WTC11 (cell line): ENCODE measurements at regions not wholly inside any gene's neighbourhood (a gene's known extent, or its start where the extent isn't known, plus 50 kb on each side); places are given as distances from the start of the nearest gene placed in this dataset.

Experiments used
- ATAC-seq: fragments of 200-7000 bp; cut with Tn5 transposase; 2 replicates; pipeline ENCODE4 v1.10.0; 2021; ENCODE audit warnings: mild to moderate bottlenecking, moderate library complexity
- CTCF ChIA-PET: fragments of 300-600 bp; sonication (Branson Sonifier 250); formaldehyde crosslinking; loops from one replicate; lab custom pipeline; 2021; ENCODE audit warnings: antibody characterized with exemption; lab: Charles Lee
- POLR2A ChIA-PET: fragments of 350-600 bp; sonication (Branson Sonifier 250); formaldehyde crosslinking; loops from one replicate; lab custom pipeline; 2021; ENCODE audit warnings: antibody characterized with exemption; lab: Charles Lee
- DNase-seq: peaks from one replicate; pipeline ENCODE4 v3.0.0; 2021; ENCODE audit warnings: low spot score
- H3K27ac Mint-ChIP-seq: 2 replicates; pipeline ENCODE4 v1.8.0; 2021; ENCODE audit warnings: mixed read lengths
- H3K27me3 Mint-ChIP-seq: 2 replicates; pipeline ENCODE4 v1.8.0; 2021; ENCODE audit warnings: low read depth, mild to moderate bottlenecking, moderate library complexity, mixed read lengths
- H3K36me3 Mint-ChIP-seq: 2 replicates; pipeline ENCODE4 v1.8.0; 2021; ENCODE audit warnings: mixed read lengths
- H3K4me1 Mint-ChIP-seq: 2 replicates; pipeline ENCODE4 v1.8.0; 2022; ENCODE audit warnings: mixed read lengths
- H3K4me3 Mint-ChIP-seq: 2 replicates; pipeline ENCODE4 v1.8.0; 2021; ENCODE audit warnings: mild to moderate bottlenecking, moderate library complexity, mixed read lengths
- H3K9me3 Mint-ChIP-seq: 2 replicates; pipeline ENCODE4 v1.8.0; 2021; ENCODE audit warnings: mixed read lengths
- ATF1 ChIP-seq: sonication (generic); formaldehyde crosslinking; IDR thresholded peaks from 2 replicates; pipeline ENCODE4 v1.8.1; 2023; ENCODE audit warnings: mild to moderate bottlenecking, moderate library complexity, missing genetic modification reagents
- FOXJ3 ChIP-seq: sonication (generic); formaldehyde crosslinking; IDR thresholded peaks from 2 replicates; pipeline ENCODE4 v1.9.0; 2021; ENCODE audit warnings: missing genetic modification reagents, mild to moderate bottlenecking, borderline replicate concordance
- GABPB1 ChIP-seq: sonication (generic); formaldehyde crosslinking; IDR thresholded peaks from 2 replicates; pipeline ENCODE4 v1.8.1; 2023; ENCODE audit warnings: mild to moderate bottlenecking, missing genetic modification reagents
- NFATC4 ChIP-seq: fragments of 250-450 bp; sonication (Bioruptor Pico); IDR thresholded peaks from 2 replicates; pipeline ENCODE4 v1.9.0; 2021; ENCODE audit warnings: mild to moderate bottlenecking
- NFE2L1 ChIP-seq: sonication (generic); formaldehyde crosslinking; IDR thresholded peaks from 2 replicates; pipeline ENCODE4 v1.8.1; 2023; ENCODE audit warnings: missing genetic modification reagents
- PRRX2 ChIP-seq: fragments of 250-450 bp; sonication (Bioruptor Pico); IDR thresholded peaks from 2 replicates; pipeline ENCODE4 v1.8.0; 2021; ENCODE audit warnings: mild to moderate bottlenecking
- RORB ChIP-seq: fragments of 250-450 bp; sonication (Bioruptor Pico); IDR thresholded peaks from 2 replicates; pipeline ENCODE4 v1.9.0; 2021; ENCODE audit warnings: mild to moderate bottlenecking
- SMAD4 ChIP-seq: sonication (generic); formaldehyde crosslinking; IDR thresholded peaks from 2 replicates; pipeline ENCODE4 v1.8.0; 2022; ENCODE audit warnings: mild to moderate bottlenecking, missing genetic modification reagents
- TEAD4 ChIP-seq: sonication (generic); formaldehyde crosslinking; IDR thresholded peaks from 2 replicates; pipeline ENCODE4 v1.8.0; 2022; ENCODE audit warnings: mild to moderate bottlenecking, missing genetic modification reagents
- ZNF671 ChIP-seq: fragments of 250-450 bp; sonication (Bioruptor Pico); IDR thresholded peaks from 2 replicates; pipeline ENCODE4 v1.8.0; 2021; ENCODE audit warnings: mild to moderate bottlenecking
- TF ChIP-seq, protein P1 (sequence below): fragments of 250-450 bp; sonication (Bioruptor Pico); IDR thresholded peaks from 2 replicates; pipeline ENCODE4 v1.9.0; 2021; ENCODE audit warnings: moderate library complexity, mild to moderate bottlenecking, inconsistent platforms, borderline replicate concordance
- TF ChIP-seq, protein P2 (sequence below): fragments of 250-450 bp; sonication (Bioruptor Pico); IDR thresholded peaks from 2 replicates; pipeline ENCODE4 v1.9.0; 2021; ENCODE audit warnings: mild to moderate bottlenecking
- TF ChIP-seq, protein P3 (sequence below): sonication (generic); formaldehyde crosslinking; IDR thresholded peaks from 2 replicates; pipeline ENCODE4 v1.8.0; 2023; ENCODE audit warnings: mild to moderate bottlenecking, missing genetic modification reagents
- TF ChIP-seq, protein P4 (sequence below): sonication (generic); formaldehyde crosslinking; IDR thresholded peaks from 2 replicates; pipeline ENCODE4 v1.8.0; 2023; ENCODE audit warnings: missing genetic modification reagents, mild to moderate bottlenecking, borderline replicate concordance
- TF ChIP-seq, protein P5 (sequence below): fragments of 250-450 bp; sonication (Bioruptor Pico); IDR thresholded peaks from 2 replicates; pipeline ENCODE4 v1.9.0; 2021; ENCODE audit warnings: mild to moderate bottlenecking, borderline replicate concordance
- TF ChIP-seq, protein P6 (sequence below): fragments of 200-600 bp; IDR thresholded peaks from 2 replicates; pipeline ENCODE4 v1.8.0; 2022; ENCODE audit warnings: antibody characterized with exemption
- TF ChIP-seq, protein P7 (sequence below): fragments of 250-450 bp; sonication (Bioruptor Pico); IDR thresholded peaks from 2 replicates; pipeline ENCODE4 v1.9.0; 2021; ENCODE audit warnings: mild to moderate bottlenecking

DNA sequence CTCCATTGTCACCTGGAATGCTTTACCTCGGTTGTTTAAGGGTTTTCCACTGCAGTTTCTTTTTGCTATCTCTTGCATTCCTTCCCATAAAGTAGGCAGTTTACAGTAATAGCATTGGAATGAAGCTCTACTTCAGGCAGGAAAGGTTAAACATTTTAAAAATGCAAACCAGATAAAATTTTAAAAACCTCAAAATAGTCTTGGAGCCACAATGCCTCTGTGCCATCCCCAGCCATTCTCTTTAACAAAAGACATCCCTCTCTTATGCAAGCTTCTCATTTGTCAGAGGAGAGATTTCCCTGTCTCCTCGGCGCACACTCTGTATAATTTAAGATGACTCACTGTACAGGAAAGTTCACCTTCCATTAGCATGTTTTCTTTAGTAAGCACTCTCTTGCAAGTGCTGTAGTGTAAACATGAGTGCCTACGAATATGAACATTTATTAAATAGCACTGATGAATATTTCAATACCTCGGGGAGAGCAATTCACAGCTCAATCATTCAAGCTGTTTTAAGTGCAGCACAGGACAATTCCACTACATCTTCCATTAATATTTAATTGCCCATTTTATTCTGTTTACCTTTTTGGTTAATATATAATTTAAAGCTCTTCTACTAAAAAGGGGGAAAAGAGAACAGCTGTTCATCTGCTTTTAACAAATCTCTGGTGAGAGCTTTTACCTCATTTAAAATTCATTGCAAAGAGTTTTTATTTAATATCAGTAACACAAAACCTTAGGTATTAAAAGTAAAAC is 343.6 kb downstream of the SPATA31D1 start:
- H3K27ac Mint-ChIP-seq: no peak overlapping the region
- H3K9me3 Mint-ChIP-seq: peaks cover 5% of the 10 kb centered on the region
- CTCF ChIA-PET: no interaction called here
- no peak for DNase-seq
- H3K27me3 Mint-ChIP-seq: no peaks in the 10 kb centered on the region
- no peak for TF ChIP-seq NFE2L1 (CRISPR knock-in tag)
- TF ChIP-seq, protein P1, sequence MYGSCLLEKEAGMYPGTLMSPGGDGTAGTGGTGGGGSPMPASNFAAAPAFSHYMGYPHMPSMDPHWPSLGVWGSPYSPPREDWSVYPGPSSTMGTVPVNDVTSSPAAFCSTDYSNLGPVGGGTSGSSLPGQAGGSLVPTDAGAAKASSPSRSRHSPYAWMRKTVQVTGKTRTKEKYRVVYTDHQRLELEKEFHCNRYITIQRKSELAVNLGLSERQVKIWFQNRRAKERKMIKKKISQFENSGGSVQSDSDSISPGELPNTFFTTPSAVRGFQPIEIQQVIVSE: no peak
- TF ChIP-seq, all 79 proteins: peak for 0
- no peak overlapping the region for H3K4me3 Mint-ChIP-seq
- ATAC-seq: no peak
- H3K36me3 Mint-ChIP-seq: no peaks in the 10 kb centered on the region
- 0 out of 2 replicates have a peak, but pooled peaks cover 6% of the 10 kb centered on the region for H3K4me1 Mint-ChIP-seq
- POLR2A ChIA-PET: no interaction called here

DNA sequence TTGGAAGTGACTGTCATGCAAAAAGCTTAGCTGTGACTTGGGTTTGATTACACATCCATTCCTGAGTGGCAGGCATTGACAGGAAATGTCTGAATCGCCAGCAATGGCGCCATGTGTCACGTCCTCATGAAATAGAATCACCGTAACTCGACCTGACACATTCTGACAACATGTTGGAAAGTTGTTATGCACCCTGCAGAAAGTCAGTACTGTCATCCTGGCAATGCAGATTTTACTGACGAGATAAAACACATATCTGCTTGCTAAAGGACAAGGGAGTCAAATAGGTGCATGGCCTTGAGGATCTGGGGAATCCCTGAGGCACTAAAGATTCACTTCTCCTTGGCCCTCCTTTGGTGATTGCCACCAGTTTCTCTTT is 344.2 kb downstream of the SPATA31D1 start:
- Mint-ChIP-seq H3K4me3 (no peak overlapping the region), H3K9me3 (0 out of 2 replicates have a peak, but pooled peaks cover 4% of the 10 kb centered on the region), H3K4me1 (0 out of 2 replicates have a peak, but pooled peaks cover 6% of the 10 kb centered on the region), H3K36me3 (no peaks in the 10 kb centered on the region), H3K27me3 (no peaks in the 10 kb centered on the region), H3K27ac (no peak overlapping the region)
- POLR2A ChIA-PET: no interaction called here
- CTCF ChIA-PET: no interaction called here
- ATAC-seq (no peak), DNase-seq (no peak)
- TF ChIP-seq GABPB1 (CRISPR knock-in tag) (no peak), SMAD4 (CRISPR knock-in tag) (no peak), TEAD4 (CRISPR knock-in tag) (no peak), PRRX2 (CRISPR knock-in tag) (no peak), ATF1 (CRISPR knock-in tag) (no peak), RORB (no peak), NFE2L1 (CRISPR knock-in tag) (no peak), ZNF671 (CRISPR knock-in tag) (no peak), NFATC4 (no peak), FOXJ3 (CRISPR knock-in tag) (no peak)
- TF ChIP-seq, protein P2, sequence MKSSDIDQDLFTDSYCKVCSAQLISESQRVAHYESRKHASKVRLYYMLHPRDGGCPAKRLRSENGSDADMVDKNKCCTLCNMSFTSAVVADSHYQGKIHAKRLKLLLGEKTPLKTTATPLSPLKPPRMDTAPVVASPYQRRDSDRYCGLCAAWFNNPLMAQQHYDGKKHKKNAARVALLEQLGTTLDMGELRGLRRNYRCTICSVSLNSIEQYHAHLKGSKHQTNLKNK (CRISPR knock-in tag): no peak
- TF ChIP-seq, protein P3, sequence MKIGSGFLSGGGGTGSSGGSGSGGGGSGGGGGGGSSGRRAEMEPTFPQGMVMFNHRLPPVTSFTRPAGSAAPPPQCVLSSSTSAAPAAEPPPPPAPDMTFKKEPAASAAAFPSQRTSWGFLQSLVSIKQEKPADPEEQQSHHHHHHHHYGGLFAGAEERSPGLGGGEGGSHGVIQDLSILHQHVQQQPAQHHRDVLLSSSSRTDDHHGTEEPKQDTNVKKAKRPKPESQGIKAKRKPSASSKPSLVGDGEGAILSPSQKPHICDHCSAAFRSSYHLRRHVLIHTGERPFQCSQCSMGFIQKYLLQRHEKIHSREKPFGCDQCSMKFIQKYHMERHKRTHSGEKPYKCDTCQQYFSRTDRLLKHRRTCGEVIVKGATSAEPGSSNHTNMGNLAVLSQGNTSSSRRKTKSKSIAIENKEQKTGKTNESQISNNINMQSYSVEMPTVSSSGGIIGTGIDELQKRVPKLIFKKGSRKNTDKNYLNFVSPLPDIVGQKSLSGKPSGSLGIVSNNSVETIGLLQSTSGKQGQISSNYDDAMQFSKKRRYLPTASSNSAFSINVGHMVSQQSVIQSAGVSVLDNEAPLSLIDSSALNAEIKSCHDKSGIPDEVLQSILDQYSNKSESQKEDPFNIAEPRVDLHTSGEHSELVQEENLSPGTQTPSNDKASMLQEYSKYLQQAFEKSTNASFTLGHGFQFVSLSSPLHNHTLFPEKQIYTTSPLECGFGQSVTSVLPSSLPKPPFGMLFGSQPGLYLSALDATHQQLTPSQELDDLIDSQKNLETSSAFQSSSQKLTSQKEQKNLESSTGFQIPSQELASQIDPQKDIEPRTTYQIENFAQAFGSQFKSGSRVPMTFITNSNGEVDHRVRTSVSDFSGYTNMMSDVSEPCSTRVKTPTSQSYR: no peak
- TF ChIP-seq, protein P4, sequence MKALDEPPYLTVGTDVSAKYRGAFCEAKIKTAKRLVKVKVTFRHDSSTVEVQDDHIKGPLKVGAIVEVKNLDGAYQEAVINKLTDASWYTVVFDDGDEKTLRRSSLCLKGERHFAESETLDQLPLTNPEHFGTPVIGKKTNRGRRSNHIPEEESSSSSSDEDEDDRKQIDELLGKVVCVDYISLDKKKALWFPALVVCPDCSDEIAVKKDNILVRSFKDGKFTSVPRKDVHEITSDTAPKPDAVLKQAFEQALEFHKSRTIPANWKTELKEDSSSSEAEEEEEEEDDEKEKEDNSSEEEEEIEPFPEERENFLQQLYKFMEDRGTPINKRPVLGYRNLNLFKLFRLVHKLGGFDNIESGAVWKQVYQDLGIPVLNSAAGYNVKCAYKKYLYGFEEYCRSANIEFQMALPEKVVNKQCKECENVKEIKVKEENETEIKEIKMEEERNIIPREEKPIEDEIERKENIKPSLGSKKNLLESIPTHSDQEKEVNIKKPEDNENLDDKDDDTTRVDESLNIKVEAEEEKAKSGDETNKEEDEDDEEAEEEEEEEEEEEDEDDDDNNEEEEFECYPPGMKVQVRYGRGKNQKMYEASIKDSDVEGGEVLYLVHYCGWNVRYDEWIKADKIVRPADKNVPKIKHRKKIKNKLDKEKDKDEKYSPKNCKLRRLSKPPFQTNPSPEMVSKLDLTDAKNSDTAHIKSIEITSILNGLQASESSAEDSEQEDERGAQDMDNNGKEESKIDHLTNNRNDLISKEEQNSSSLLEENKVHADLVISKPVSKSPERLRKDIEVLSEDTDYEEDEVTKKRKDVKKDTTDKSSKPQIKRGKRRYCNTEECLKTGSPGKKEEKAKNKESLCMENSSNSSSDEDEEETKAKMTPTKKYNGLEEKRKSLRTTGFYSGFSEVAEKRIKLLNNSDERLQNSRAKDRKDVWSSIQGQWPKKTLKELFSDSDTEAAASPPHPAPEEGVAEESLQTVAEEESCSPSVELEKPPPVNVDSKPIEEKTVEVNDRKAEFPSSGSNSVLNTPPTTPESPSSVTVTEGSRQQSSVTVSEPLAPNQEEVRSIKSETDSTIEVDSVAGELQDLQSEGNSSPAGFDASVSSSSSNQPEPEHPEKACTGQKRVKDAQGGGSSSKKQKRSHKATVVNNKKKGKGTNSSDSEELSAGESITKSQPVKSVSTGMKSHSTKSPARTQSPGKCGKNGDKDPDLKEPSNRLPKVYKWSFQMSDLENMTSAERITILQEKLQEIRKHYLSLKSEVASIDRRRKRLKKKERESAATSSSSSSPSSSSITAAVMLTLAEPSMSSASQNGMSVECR (CRISPR knock-in tag): no peak
- TF ChIP-seq, protein P5, sequence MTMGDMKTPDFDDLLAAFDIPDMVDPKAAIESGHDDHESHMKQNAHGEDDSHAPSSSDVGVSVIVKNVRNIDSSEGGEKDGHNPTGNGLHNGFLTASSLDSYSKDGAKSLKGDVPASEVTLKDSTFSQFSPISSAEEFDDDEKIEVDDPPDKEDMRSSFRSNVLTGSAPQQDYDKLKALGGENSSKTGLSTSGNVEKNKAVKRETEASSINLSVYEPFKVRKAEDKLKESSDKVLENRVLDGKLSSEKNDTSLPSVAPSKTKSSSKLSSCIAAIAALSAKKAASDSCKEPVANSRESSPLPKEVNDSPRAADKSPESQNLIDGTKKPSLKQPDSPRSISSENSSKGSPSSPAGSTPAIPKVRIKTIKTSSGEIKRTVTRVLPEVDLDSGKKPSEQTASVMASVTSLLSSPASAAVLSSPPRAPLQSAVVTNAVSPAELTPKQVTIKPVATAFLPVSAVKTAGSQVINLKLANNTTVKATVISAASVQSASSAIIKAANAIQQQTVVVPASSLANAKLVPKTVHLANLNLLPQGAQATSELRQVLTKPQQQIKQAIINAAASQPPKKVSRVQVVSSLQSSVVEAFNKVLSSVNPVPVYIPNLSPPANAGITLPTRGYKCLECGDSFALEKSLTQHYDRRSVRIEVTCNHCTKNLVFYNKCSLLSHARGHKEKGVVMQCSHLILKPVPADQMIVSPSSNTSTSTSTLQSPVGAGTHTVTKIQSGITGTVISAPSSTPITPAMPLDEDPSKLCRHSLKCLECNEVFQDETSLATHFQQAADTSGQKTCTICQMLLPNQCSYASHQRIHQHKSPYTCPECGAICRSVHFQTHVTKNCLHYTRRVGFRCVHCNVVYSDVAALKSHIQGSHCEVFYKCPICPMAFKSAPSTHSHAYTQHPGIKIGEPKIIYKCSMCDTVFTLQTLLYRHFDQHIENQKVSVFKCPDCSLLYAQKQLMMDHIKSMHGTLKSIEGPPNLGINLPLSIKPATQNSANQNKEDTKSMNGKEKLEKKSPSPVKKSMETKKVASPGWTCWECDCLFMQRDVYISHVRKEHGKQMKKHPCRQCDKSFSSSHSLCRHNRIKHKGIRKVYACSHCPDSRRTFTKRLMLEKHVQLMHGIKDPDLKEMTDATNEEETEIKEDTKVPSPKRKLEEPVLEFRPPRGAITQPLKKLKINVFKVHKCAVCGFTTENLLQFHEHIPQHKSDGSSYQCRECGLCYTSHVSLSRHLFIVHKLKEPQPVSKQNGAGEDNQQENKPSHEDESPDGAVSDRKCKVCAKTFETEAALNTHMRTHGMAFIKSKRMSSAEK: no peak
- TF ChIP-seq, protein P6, sequence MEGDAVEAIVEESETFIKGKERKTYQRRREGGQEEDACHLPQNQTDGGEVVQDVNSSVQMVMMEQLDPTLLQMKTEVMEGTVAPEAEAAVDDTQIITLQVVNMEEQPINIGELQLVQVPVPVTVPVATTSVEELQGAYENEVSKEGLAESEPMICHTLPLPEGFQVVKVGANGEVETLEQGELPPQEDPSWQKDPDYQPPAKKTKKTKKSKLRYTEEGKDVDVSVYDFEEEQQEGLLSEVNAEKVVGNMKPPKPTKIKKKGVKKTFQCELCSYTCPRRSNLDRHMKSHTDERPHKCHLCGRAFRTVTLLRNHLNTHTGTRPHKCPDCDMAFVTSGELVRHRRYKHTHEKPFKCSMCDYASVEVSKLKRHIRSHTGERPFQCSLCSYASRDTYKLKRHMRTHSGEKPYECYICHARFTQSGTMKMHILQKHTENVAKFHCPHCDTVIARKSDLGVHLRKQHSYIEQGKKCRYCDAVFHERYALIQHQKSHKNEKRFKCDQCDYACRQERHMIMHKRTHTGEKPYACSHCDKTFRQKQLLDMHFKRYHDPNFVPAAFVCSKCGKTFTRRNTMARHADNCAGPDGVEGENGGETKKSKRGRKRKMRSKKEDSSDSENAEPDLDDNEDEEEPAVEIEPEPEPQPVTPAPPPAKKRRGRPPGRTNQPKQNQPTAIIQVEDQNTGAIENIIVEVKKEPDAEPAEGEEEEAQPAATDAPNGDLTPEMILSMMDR: no peak
- TF ChIP-seq, protein P7, sequence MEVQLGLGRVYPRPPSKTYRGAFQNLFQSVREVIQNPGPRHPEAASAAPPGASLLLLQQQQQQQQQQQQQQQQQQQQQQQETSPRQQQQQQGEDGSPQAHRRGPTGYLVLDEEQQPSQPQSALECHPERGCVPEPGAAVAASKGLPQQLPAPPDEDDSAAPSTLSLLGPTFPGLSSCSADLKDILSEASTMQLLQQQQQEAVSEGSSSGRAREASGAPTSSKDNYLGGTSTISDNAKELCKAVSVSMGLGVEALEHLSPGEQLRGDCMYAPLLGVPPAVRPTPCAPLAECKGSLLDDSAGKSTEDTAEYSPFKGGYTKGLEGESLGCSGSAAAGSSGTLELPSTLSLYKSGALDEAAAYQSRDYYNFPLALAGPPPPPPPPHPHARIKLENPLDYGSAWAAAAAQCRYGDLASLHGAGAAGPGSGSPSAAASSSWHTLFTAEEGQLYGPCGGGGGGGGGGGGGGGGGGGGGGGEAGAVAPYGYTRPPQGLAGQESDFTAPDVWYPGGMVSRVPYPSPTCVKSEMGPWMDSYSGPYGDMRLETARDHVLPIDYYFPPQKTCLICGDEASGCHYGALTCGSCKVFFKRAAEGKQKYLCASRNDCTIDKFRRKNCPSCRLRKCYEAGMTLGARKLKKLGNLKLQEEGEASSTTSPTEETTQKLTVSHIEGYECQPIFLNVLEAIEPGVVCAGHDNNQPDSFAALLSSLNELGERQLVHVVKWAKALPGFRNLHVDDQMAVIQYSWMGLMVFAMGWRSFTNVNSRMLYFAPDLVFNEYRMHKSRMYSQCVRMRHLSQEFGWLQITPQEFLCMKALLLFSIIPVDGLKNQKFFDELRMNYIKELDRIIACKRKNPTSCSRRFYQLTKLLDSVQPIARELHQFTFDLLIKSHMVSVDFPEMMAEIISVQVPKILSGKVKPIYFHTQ (CRISPR knock-in tag): no peak
